B cell (primary cell): ENCODE measurements at regions not wholly inside any gene's neighbourhood (a gene's known extent, or its start where the extent isn't known, plus 50 kb on each side); places are given as distances from the start of the nearest gene placed in this dataset.

Experiments
- ATAC-seq: fragments of 200-7000 bp; cut with Tn5 transposase; one replicate; pipeline ENCODE4 v1.10.0; 2021; ENCODE audit warnings: low read depth, mild to moderate bottlenecking, moderate number of reproducible peaks, moderate library complexity
- CTCF ChIA-PET: fragments of 350-600 bp; sonication (Branson Sonifier 250); formaldehyde crosslinking; loops from one replicate; lab custom pipeline; 2021; ENCODE audit warnings: antibody characterized with exemption, inconsistent platforms; lab: Charles Lee
- POLR2A ChIA-PET: fragments of 350-600 bp; sonication (Branson Sonifier 250); formaldehyde crosslinking; loops from one replicate; lab custom pipeline; 2021; ENCODE audit warnings: antibody characterized with exemption; lab: Charles Lee
- DNase-seq: peaks from one replicate; pipeline ENCODE4 v3.0.0; 2013
- H2AFZ ChIP-seq: 2 replicates; pipeline ENCODE4 v1.6.1; 2012; ENCODE audit warnings: mild to moderate bottlenecking, low read depth, low read length; ENCODE audit not compliant: insufficient read depth, poor library complexity, severe bottlenecking
- H3K27ac ChIP-seq, 2 donors: 1 replicate in 1 of 2; 2 replicates in 1 of 2; pipeline ENCODE4 v1.5.1; 2012 to 2013; ENCODE audit warnings: low read length in 2 of 2, mild to moderate bottlenecking in 2 of 2, moderate library complexity in 1 of 2
- H3K27me3 ChIP-seq, 4 experiments: fragments of 200-600 bp in 1 of 4; sonication (generic) in 1 of 4; replicated peaks in 1 of 4; 1 replicate in 2 of 4; 2 replicates in 2 of 4; pipeline versions ENCODE4 v1.6.1 to v1.7.0; 2013 to 2016; ENCODE audit warnings: low read length in 3 of 4, mild to moderate bottlenecking in 2 of 4, mixed read lengths in 1 of 4, moderate library complexity in 1 of 4; ENCODE audit not compliant: insufficient read depth in 4 of 4, control insufficient read depth in 3 of 4; ENCODE audit errors: control extremely low read depth in 1 of 4
- H3K36me3 ChIP-seq, 2 experiments: replicated peaks in 1 of 2; 1 replicate in 1 of 2; 2 replicates in 1 of 2; pipeline versions ENCODE4 v1.6.1 to v1.7.1; 2013; ENCODE audit warnings: low read length in 1 of 2; ENCODE audit not compliant: insufficient read depth in 2 of 2, control insufficient read depth in 1 of 2; ENCODE audit errors: control extremely low read depth in 1 of 2, extremely low read depth in 1 of 2
- H3K4me1 ChIP-seq, 2 donors: fragments of 200-600 bp in 1 of 2; sonication (generic) in 1 of 2; 1 replicate in 1 of 2; 2 replicates in 1 of 2; pipeline versions ENCODE4 v1.5.1 to v1.6.1; 2013 to 2017; ENCODE audit warnings: low read length in 2 of 2; ENCODE audit not compliant: control insufficient read depth in 2 of 2, insufficient read depth in 2 of 2
- H3K4me2 ChIP-seq: replicated peaks from 2 replicates; pipeline ENCODE3; 2012; ENCODE audit warnings: mild to moderate bottlenecking, low read depth, low read length; ENCODE audit not compliant: poor library complexity, severe bottlenecking
- H3K4me3 ChIP-seq, 5 experiments: fragments of 200-600 bp in 1 of 5; sonication (generic) in 1 of 5; 1 replicate in 3 of 5; 2 replicates in 2 of 5; pipeline versions ENCODE4 v1.5.1 to v1.7.0; 2011 to 2016; ENCODE audit warnings: low read length in 4 of 5, mild to moderate bottlenecking in 4 of 5, low read depth in 2 of 5, control low read depth in 1 of 5, moderate library complexity in 1 of 5; ENCODE audit not compliant: insufficient read depth in 1 of 5; ENCODE audit errors: control extremely low read depth in 1 of 5, extremely low read depth in 1 of 5
- H3K79me2 ChIP-seq: fragments of 200-600 bp; sonication (generic); one replicate; pipeline ENCODE4 v1.6.0; 2016; ENCODE audit warnings: low read length; ENCODE audit not compliant: control insufficient read depth, insufficient read depth
- H3K9ac ChIP-seq: fragments of 200-600 bp; sonication (generic); 2 replicates; pipeline ENCODE4 v1.6.1; 2017; ENCODE audit warnings: mild to moderate bottlenecking, low read length, moderate library complexity
- H3K9me3 ChIP-seq, 3 donors: one replicate each; pipeline versions ENCODE4 v1.6.1 to v1.7.1; 2013; ENCODE audit warnings: low read length in 2 of 3; ENCODE audit not compliant: control insufficient read depth in 2 of 3, insufficient read depth in 1 of 3; ENCODE audit errors: control extremely low read depth in 1 of 3
- H4K20me1 ChIP-seq: 2 replicates; pipeline ENCODE4 v1.6.0; 2012; ENCODE audit warnings: mild to moderate bottlenecking, low read length; ENCODE audit not compliant: insufficient read depth, control insufficient read depth, poor library complexity, severe bottlenecking
- H3K27ac Mint-ChIP-seq: one replicate; pipeline ENCODE4 v1.8.0; 2021; ENCODE audit warnings: mixed read lengths
- H3K27me3 Mint-ChIP-seq: one replicate; pipeline ENCODE4 v1.8.0; 2021; ENCODE audit warnings: mixed read lengths
- H3K4me1 Mint-ChIP-seq: one replicate; pipeline ENCODE4 v1.8.0; 2021; ENCODE audit warnings: mixed read lengths
- H3K4me3 Mint-ChIP-seq: one replicate; pipeline ENCODE4 v1.8.0; 2021; ENCODE audit warnings: mixed read lengths
- H3K9me3 Mint-ChIP-seq: one replicate; pipeline ENCODE4 v1.8.0; 2022; ENCODE audit warnings: mixed read lengths; ENCODE audit not compliant: insufficient read depth
- EZH2 ChIP-seq: IDR thresholded peaks from 2 replicates; pipeline ENCODE4 v1.6.1; 2012; ENCODE audit warnings: borderline replicate concordance, low read depth, mild to moderate bottlenecking, moderate library complexity, low read length; ENCODE audit not compliant: insufficient read depth, poor library complexity, severe bottlenecking
- WGBS: methylation state at CpG from one replicate; pipeline ENCODE4 v1.1.5; 2013; ENCODE audit warnings: missing lambda C conversion rate; ENCODE audit not compliant: insufficient coverage; 5-methylcytosine and 5-hydroxymethylcytosine counted together
- intact Hi-C: fragments of 100-400 bp; cut with micrococcal nuclease; formaldehyde crosslinking; loops from one replicate; pipeline ENCODE4 v1.10.0; 2022
- TF ChIP-seq, protein P1 (sequence below): fragments of 200-600 bp; IDR thresholded peaks from one replicate; pipeline ENCODE4 v1.8.0; 2022; ENCODE audit warnings: antibody characterized with exemption, mild to moderate bottlenecking

- no peaks in the 10 kb centered on the region for H3K9me3 Mint-ChIP-seq
- Histone ChIP-seq H3K9me3 (no peaks in the 10 kb centered on the region), H3K36me3 (no peaks in the 10 kb centered on the region), H3K4me2 (no peak overlapping the region), H3K79me2 (no peaks in the 10 kb centered on the region), H3K27ac (no peak overlapping the region), H3K27me3 (peaks cover 0 to 4% (median 0%) of the 10 kb centered on the region in 4 experiments), H4K20me1 (no peaks in the 10 kb centered on the region), H3K4me1 (no peaks in the 10 kb centered on the region), H3K9ac (no peak overlapping the region), H3K4me3 (no peak overlapping the region), H2AFZ (no peak overlapping the region)
- TF ChIP-seq, protein P1, sequence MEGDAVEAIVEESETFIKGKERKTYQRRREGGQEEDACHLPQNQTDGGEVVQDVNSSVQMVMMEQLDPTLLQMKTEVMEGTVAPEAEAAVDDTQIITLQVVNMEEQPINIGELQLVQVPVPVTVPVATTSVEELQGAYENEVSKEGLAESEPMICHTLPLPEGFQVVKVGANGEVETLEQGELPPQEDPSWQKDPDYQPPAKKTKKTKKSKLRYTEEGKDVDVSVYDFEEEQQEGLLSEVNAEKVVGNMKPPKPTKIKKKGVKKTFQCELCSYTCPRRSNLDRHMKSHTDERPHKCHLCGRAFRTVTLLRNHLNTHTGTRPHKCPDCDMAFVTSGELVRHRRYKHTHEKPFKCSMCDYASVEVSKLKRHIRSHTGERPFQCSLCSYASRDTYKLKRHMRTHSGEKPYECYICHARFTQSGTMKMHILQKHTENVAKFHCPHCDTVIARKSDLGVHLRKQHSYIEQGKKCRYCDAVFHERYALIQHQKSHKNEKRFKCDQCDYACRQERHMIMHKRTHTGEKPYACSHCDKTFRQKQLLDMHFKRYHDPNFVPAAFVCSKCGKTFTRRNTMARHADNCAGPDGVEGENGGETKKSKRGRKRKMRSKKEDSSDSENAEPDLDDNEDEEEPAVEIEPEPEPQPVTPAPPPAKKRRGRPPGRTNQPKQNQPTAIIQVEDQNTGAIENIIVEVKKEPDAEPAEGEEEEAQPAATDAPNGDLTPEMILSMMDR = no peak
- no peak for TF ChIP-seq EZH2
- 70% methylated on average over 4 of the region's 4 CpGs for WGBS
- H3K4me1 Mint-ChIP-seq = no peaks in the 10 kb centered on the region
- H3K27me3 Mint-ChIP-seq = peaks cover 6% of the 10 kb centered on the region
- ATAC-seq = no peak
- intact Hi-C loops = no loop called here
- no peak for DNase-seq
- ChIA-PET CTCF (no interaction called here), POLR2A (no interaction called here)
- no peak overlapping the region for H3K4me3 Mint-ChIP-seq
- H3K27ac Mint-ChIP-seq = no peak overlapping the region
Observed at GRCh38 chr18:2148823-2149222, 422.5 kb downstream of the METTL4 start.

GRCh38 chr18:2150566-2150965 is 420.7 kb downstream of the METTL4 start:
- intact Hi-C loops = no loop called here
- no peak overlapping the region for H3K27ac Mint-ChIP-seq
- Histone ChIP-seq H2AFZ (no peak overlapping the region), H4K20me1 (no peaks in the 10 kb centered on the region), H3K36me3 (no peaks in the 10 kb centered on the region), H3K27me3 (peaks cover 0 to 4% (median 0%) of the 10 kb centered on the region in 4 experiments), H3K9ac (no peak overlapping the region), H3K9me3 (no peaks in the 10 kb centered on the region), H3K4me1 (no peaks in the 10 kb centered on the region), H3K4me2 (no peak overlapping the region), H3K79me2 (no peaks in the 10 kb centered on the region), H3K4me3 (no peak overlapping the region), H3K27ac (no peak overlapping the region)
- TF ChIP-seq EZH2 = no peak
- TF ChIP-seq, protein P1 = no peak
- peaks cover 9% of the 10 kb centered on the region for H3K27me3 Mint-ChIP-seq
- no peak overlapping the region for H3K4me3 Mint-ChIP-seq
- DNase-seq = no peak
- H3K9me3 Mint-ChIP-seq = no peaks in the 10 kb centered on the region
- ChIA-PET POLR2A (no interaction called here), CTCF (no interaction called here)
- no CpG with 5 or more reads among the region's 1 CpG for WGBS
- no peaks in the 10 kb centered on the region for H3K4me1 Mint-ChIP-seq
- ATAC-seq = no peak
